ENCODE measurements at regions not wholly inside any gene's neighbourhood (a gene's known extent, or its start where the extent isn't known, plus 50 kb on each side); places are given as distances from the start of the nearest gene placed in this dataset.

GRCh38 chr13:80137994-80138393, 202.9 kb downstream of the SPRY2 start:
- Histone ChIP-seq H3K9me3 (ENCODE audit: control insufficient read depth in 1 of 2, low read length in 2 of 2) (no peaks in the 10 kb centered on the region), H3K27ac (ENCODE audit: low read depth, low read length) (no peak overlapping the region)

GRCh38 chr13:80134346-80134745, 206.6 kb downstream of the SPRY2 start:
- Histone ChIP-seq H3K4me3 (ENCODE audit: low read depth in 1 of 2, low read length in 2 of 2) (no peak overlapping the region), H3K27ac (ENCODE audit: low read depth, low read length) (no peak overlapping the region), H3K9ac (ENCODE audit: low read depth in 1 of 2, low read length in 2 of 2) (no peak overlapping the region), H3K4me1 (ENCODE audit: control insufficient read depth in 1 of 2, insufficient read depth in 2 of 2, low read length in 2 of 2) (peaks cover 21 to 25% of the 10 kb centered on the region in 2 donors), H3K9me3 (ENCODE audit: control insufficient read depth in 1 of 2, low read length in 2 of 2) (no peaks in the 10 kb centered on the region), H3K27me3 (ENCODE audit: control insufficient read depth in 1 of 2, insufficient read depth in 2 of 2, low read length in 2 of 2) (no peaks in the 10 kb centered on the region), H3K36me3 (ENCODE audit: control insufficient read depth in 1 of 2, insufficient read depth in 2 of 2, low read length in 2 of 2) (no peaks in the 10 kb centered on the region)

More at GRCh38 chr13:80137994-80138393, 202.9 kb downstream of the SPRY2 start:
- Histone ChIP-seq H3K9ac (ENCODE audit: low read depth in 1 of 2, low read length in 2 of 2) (no peak overlapping the region), H3K27me3 (ENCODE audit: control insufficient read depth in 1 of 2, insufficient read depth in 2 of 2, low read length in 2 of 2) (no peaks in the 10 kb centered on the region), H3K36me3 (ENCODE audit: control insufficient read depth in 1 of 2, insufficient read depth in 2 of 2, low read length in 2 of 2) (no peaks in the 10 kb centered on the region), H3K4me1 (ENCODE audit: control insufficient read depth in 1 of 2, insufficient read depth in 2 of 2, low read length in 2 of 2) (peaks cover 10 to 13% of the 10 kb centered on the region in 2 donors), H3K4me3 (ENCODE audit: low read depth in 1 of 2, low read length in 2 of 2) (no peak overlapping the region)

GRCh38 chr13:80133631-80134261, 207.2 kb downstream of the SPRY2 start:
- Histone ChIP-seq H3K9me3 (ENCODE audit: control insufficient read depth in 1 of 2, low read length in 2 of 2) (no peaks in the 10 kb centered on the region), H3K27ac (ENCODE audit: low read depth, low read length) (no peak overlapping the region), H3K4me1 (ENCODE audit: control insufficient read depth in 1 of 2, insufficient read depth in 2 of 2, low read length in 2 of 2) (peaks cover 21 to 25% of the 10 kb centered on the region in 2 donors), H3K9ac (ENCODE audit: low read depth in 1 of 2, low read length in 2 of 2) (no peak overlapping the region), H3K36me3 (ENCODE audit: control insufficient read depth in 1 of 2, insufficient read depth in 2 of 2, low read length in 2 of 2) (no peaks in the 10 kb centered on the region), H3K27me3 (ENCODE audit: control insufficient read depth in 1 of 2, insufficient read depth in 2 of 2, low read length in 2 of 2) (no peaks in the 10 kb centered on the region), H3K4me3 (ENCODE audit: low read depth in 1 of 2, low read length in 2 of 2) (peak overlapping the region; percentile 13 to 50)

GRCh38 chr13:80132741-80133601, 208.0 kb downstream of the SPRY2 start:
- H3K27me3 ChIP-seq (ENCODE audit: control insufficient read depth in 1 of 2, insufficient read depth in 2 of 2, low read length in 2 of 2) = no peaks in the 10 kb centered on the region
- no peaks in the 10 kb centered on the region for H3K9me3 ChIP-seq (ENCODE audit: control insufficient read depth in 1 of 2, low read length in 2 of 2)
- H3K4me1 ChIP-seq (ENCODE audit: control insufficient read depth in 1 of 2, insufficient read depth in 2 of 2, low read length in 2 of 2) = peaks cover 21 to 25% of the 10 kb centered on the region in 2 donors
- peak overlapping the region; percentile 44 to 50 for H3K4me3 ChIP-seq (ENCODE audit: low read depth in 1 of 2, low read length in 2 of 2)
- H3K27ac ChIP-seq (ENCODE audit: low read depth, low read length) = no peak overlapping the region
- no peak overlapping the region for H3K9ac ChIP-seq (ENCODE audit: low read depth in 1 of 2, low read length in 2 of 2)
- H3K36me3 ChIP-seq (ENCODE audit: control insufficient read depth in 1 of 2, insufficient read depth in 2 of 2, low read length in 2 of 2) = no peaks in the 10 kb centered on the region

GRCh38 chr13:80131204-80131603, 209.7 kb downstream of the SPRY2 start:
- Histone ChIP-seq H3K27me3 (ENCODE audit: control insufficient read depth in 1 of 2, insufficient read depth in 2 of 2, low read length in 2 of 2) (no peaks in the 10 kb centered on the region), H3K9ac (ENCODE audit: low read depth in 1 of 2, low read length in 2 of 2) (no peak overlapping the region), H3K4me3 (ENCODE audit: low read depth in 1 of 2, low read length in 2 of 2) (peak overlapping the region; percentile 9 to 32), H3K9me3 (ENCODE audit: control insufficient read depth in 1 of 2, low read length in 2 of 2) (no peaks in the 10 kb centered on the region), H3K36me3 (ENCODE audit: control insufficient read depth in 1 of 2, insufficient read depth in 2 of 2, low read length in 2 of 2) (no peaks in the 10 kb centered on the region), H3K4me1 (ENCODE audit: control insufficient read depth in 1 of 2, insufficient read depth in 2 of 2, low read length in 2 of 2) (peaks cover 21 to 25% of the 10 kb centered on the region in 2 donors), H3K27ac (ENCODE audit: low read depth, low read length) (no peak overlapping the region)

- no peaks in the 10 kb centered on the region for H3K36me3 ChIP-seq (ENCODE audit: control insufficient read depth in 1 of 2, insufficient read depth in 2 of 2, low read length in 2 of 2)
- H3K4me3 ChIP-seq (ENCODE audit: low read depth in 1 of 2, low read length in 2 of 2) = no peak overlapping the region
- no peak overlapping the region for H3K27ac ChIP-seq (ENCODE audit: low read depth, low read length)
- peaks cover 1 to 5% of the 10 kb centered on the region in 2 donors for H3K4me1 ChIP-seq (ENCODE audit: control insufficient read depth in 1 of 2, insufficient read depth in 2 of 2, low read length in 2 of 2)
- no peaks in the 10 kb centered on the region for H3K27me3 ChIP-seq (ENCODE audit: control insufficient read depth in 1 of 2, insufficient read depth in 2 of 2, low read length in 2 of 2)
- no peaks in the 10 kb centered on the region for H3K9me3 ChIP-seq (ENCODE audit: control insufficient read depth in 1 of 2, low read length in 2 of 2)
- H3K9ac ChIP-seq (ENCODE audit: low read depth in 1 of 2, low read length in 2 of 2) = no peak overlapping the region
Observed at GRCh38 chr13:80126389-80127068, 214.4 kb downstream of the SPRY2 start.

GRCh38 chr13:80123945-80124344, 217.0 kb downstream of the SPRY2 start:
- no peak overlapping the region for H3K9ac ChIP-seq (ENCODE audit: low read depth in 1 of 2, low read length in 2 of 2)
- H3K4me1 ChIP-seq (ENCODE audit: control insufficient read depth in 1 of 2, insufficient read depth in 2 of 2, low read length in 2 of 2) = no peaks in the 10 kb centered on the region
- H3K4me3 ChIP-seq (ENCODE audit: low read depth in 1 of 2, low read length in 2 of 2) = no peak overlapping the region
- no peaks in the 10 kb centered on the region for H3K36me3 ChIP-seq (ENCODE audit: control insufficient read depth in 1 of 2, insufficient read depth in 2 of 2, low read length in 2 of 2)
- H3K9me3 ChIP-seq (ENCODE audit: control insufficient read depth in 1 of 2, low read length in 2 of 2) = no peaks in the 10 kb centered on the region
- no peaks in the 10 kb centered on the region for H3K27me3 ChIP-seq (ENCODE audit: control insufficient read depth in 1 of 2, insufficient read depth in 2 of 2, low read length in 2 of 2)
- no peak overlapping the region for H3K27ac ChIP-seq (ENCODE audit: low read depth, low read length)

- H3K9ac ChIP-seq (ENCODE audit: low read depth in 1 of 2, low read length in 2 of 2) = no peak overlapping the region
- no peaks in the 10 kb centered on the region for H3K9me3 ChIP-seq (ENCODE audit: control insufficient read depth in 1 of 2, low read length in 2 of 2)
- no peak overlapping the region for H3K4me3 ChIP-seq (ENCODE audit: low read depth in 1 of 2, low read length in 2 of 2)
- no peaks in the 10 kb centered on the region for H3K27me3 ChIP-seq (ENCODE audit: control insufficient read depth in 1 of 2, insufficient read depth in 2 of 2, low read length in 2 of 2)
- H3K36me3 ChIP-seq (ENCODE audit: control insufficient read depth in 1 of 2, insufficient read depth in 2 of 2, low read length in 2 of 2) = no peaks in the 10 kb centered on the region
- H3K4me1 ChIP-seq (ENCODE audit: control insufficient read depth in 1 of 2, insufficient read depth in 2 of 2, low read length in 2 of 2) = no peaks in the 10 kb centered on the region
- no peak overlapping the region for H3K27ac ChIP-seq (ENCODE audit: low read depth, low read length)
Observed at GRCh38 chr13:80121038-80121437, 219.9 kb downstream of the SPRY2 start.

- Histone ChIP-seq H3K9me3 (ENCODE audit: control insufficient read depth in 1 of 2, low read length in 2 of 2) (no peaks in the 10 kb centered on the region), H3K4me3 (ENCODE audit: low read depth in 1 of 2, low read length in 2 of 2) (no peak overlapping the region), H3K27me3 (ENCODE audit: control insufficient read depth in 1 of 2, insufficient read depth in 2 of 2, low read length in 2 of 2) (no peaks in the 10 kb centered on the region), H3K9ac (ENCODE audit: low read depth in 1 of 2, low read length in 2 of 2) (no peak overlapping the region), H3K27ac (ENCODE audit: low read depth, low read length) (no peak overlapping the region), H3K4me1 (ENCODE audit: control insufficient read depth in 1 of 2, insufficient read depth in 2 of 2, low read length in 2 of 2) (no peaks in the 10 kb centered on the region), H3K36me3 (ENCODE audit: control insufficient read depth in 1 of 2, insufficient read depth in 2 of 2, low read length in 2 of 2) (no peaks in the 10 kb centered on the region)
Observed at GRCh38 chr13:80118506-80118905, 222.4 kb downstream of the SPRY2 start.

GRCh38 chr13:80118099-80118498, 222.8 kb downstream of the SPRY2 start:
- H3K4me3 ChIP-seq (ENCODE audit: low read depth in 1 of 2, low read length in 2 of 2) = no peak overlapping the region
- H3K9me3 ChIP-seq (ENCODE audit: control insufficient read depth in 1 of 2, low read length in 2 of 2) = no peaks in the 10 kb centered on the region
- H3K4me1 ChIP-seq (ENCODE audit: control insufficient read depth in 1 of 2, insufficient read depth in 2 of 2, low read length in 2 of 2) = no peaks in the 10 kb centered on the region
- no peak overlapping the region for H3K27ac ChIP-seq (ENCODE audit: low read depth, low read length)
- no peak overlapping the region for H3K9ac ChIP-seq (ENCODE audit: low read depth in 1 of 2, low read length in 2 of 2)
- no peaks in the 10 kb centered on the region for H3K27me3 ChIP-seq (ENCODE audit: control insufficient read depth in 1 of 2, insufficient read depth in 2 of 2, low read length in 2 of 2)
- no peaks in the 10 kb centered on the region for H3K36me3 ChIP-seq (ENCODE audit: control insufficient read depth in 1 of 2, insufficient read depth in 2 of 2, low read length in 2 of 2)
